ENCODE measurements at regions not wholly inside any gene's neighbourhood (a gene's known extent, or its start where the extent isn't known, plus 50 kb on each side); places are given as distances from the start of the nearest gene placed in this dataset.

- H3K9me3 Mint-ChIP-seq: no peaks in the 10 kb centered on the region
- no peaks in the 10 kb centered on the region for H3K27me3 Mint-ChIP-seq (ENCODE audit: low read depth)
- H3K36me3 Mint-ChIP-seq (ENCODE audit: low read depth): no peaks in the 10 kb centered on the region
- no peaks in the 10 kb centered on the region for H3K4me1 Mint-ChIP-seq (ENCODE audit: low read depth)
- no peak for DNase-seq (ENCODE audit: low spot score)
- no peak overlapping the region for H3K4me3 Mint-ChIP-seq (ENCODE audit: low read depth)
- no peak overlapping the region for H3K27ac Mint-ChIP-seq
- intact Hi-C loops (cut with micrococcal nuclease): no loop called here
These were observed 136.0 kb upstream of the GLI2 start for GRCh38 chr2:120599656-120600055.

- DNase-seq (ENCODE audit: low spot score): no peak
- H3K27me3 Mint-ChIP-seq (ENCODE audit: low read depth): no peaks in the 10 kb centered on the region
- intact Hi-C loops (cut with micrococcal nuclease): no loop called here
- H3K27ac Mint-ChIP-seq: no peak overlapping the region
- no peak overlapping the region for H3K4me3 Mint-ChIP-seq (ENCODE audit: low read depth)
- no peaks in the 10 kb centered on the region for H3K36me3 Mint-ChIP-seq (ENCODE audit: low read depth)
- no peaks in the 10 kb centered on the region for H3K4me1 Mint-ChIP-seq (ENCODE audit: low read depth)
- H3K9me3 Mint-ChIP-seq: no peaks in the 10 kb centered on the region
These were observed 135.3 kb upstream of the GLI2 start for GRCh38 chr2:120600335-120600734.

GRCh38 chr2:120600786-120601185 is 134.9 kb upstream of the GLI2 start:
- Mint-ChIP-seq H3K9me3 (no peaks in the 10 kb centered on the region), H3K27me3 (ENCODE audit: low read depth) (no peaks in the 10 kb centered on the region), H3K4me3 (ENCODE audit: low read depth) (no peak overlapping the region), H3K4me1 (ENCODE audit: low read depth) (no peaks in the 10 kb centered on the region), H3K36me3 (ENCODE audit: low read depth) (no peaks in the 10 kb centered on the region), H3K27ac (no peak overlapping the region)
- DNase-seq (ENCODE audit: low spot score): no peak
- intact Hi-C loops (cut with micrococcal nuclease): no loop called here

- intact Hi-C loops (cut with micrococcal nuclease): no loop called here
- H3K27ac Mint-ChIP-seq: no peak overlapping the region
- no peak for DNase-seq (ENCODE audit: low spot score)
- no peaks in the 10 kb centered on the region for H3K9me3 Mint-ChIP-seq
- H3K4me3 Mint-ChIP-seq (ENCODE audit: low read depth): no peak overlapping the region
- no peaks in the 10 kb centered on the region for H3K36me3 Mint-ChIP-seq (ENCODE audit: low read depth)
- no peaks in the 10 kb centered on the region for H3K4me1 Mint-ChIP-seq (ENCODE audit: low read depth)
- H3K27me3 Mint-ChIP-seq (ENCODE audit: low read depth): no peaks in the 10 kb centered on the region
These were observed 134.1 kb upstream of the GLI2 start for GRCh38 chr2:120601566-120601965.

GRCh38 chr2:120602251-120602650 is 133.4 kb upstream of the GLI2 start:
- intact Hi-C loops (cut with micrococcal nuclease): no loop called here
- DNase-seq (ENCODE audit: low spot score): no peak

GRCh38 chr2:120604767-120605166 is 130.9 kb upstream of the GLI2 start:
- Mint-ChIP-seq H3K27me3 (ENCODE audit: low read depth) (no peaks in the 10 kb centered on the region), H3K36me3 (ENCODE audit: low read depth) (no peaks in the 10 kb centered on the region), H3K9me3 (no peaks in the 10 kb centered on the region), H3K4me1 (ENCODE audit: low read depth) (no peaks in the 10 kb centered on the region), H3K4me3 (ENCODE audit: low read depth) (no peak overlapping the region), H3K27ac (no peak overlapping the region)
- no peak for DNase-seq (ENCODE audit: low spot score)
- intact Hi-C loops (cut with micrococcal nuclease): no loop called here

More at GRCh38 chr2:120602251-120602650, 133.4 kb upstream of the GLI2 start:
- no peak overlapping the region for H3K4me3 Mint-ChIP-seq (ENCODE audit: low read depth)
- no peaks in the 10 kb centered on the region for H3K4me1 Mint-ChIP-seq (ENCODE audit: low read depth)
- no peaks in the 10 kb centered on the region for H3K27me3 Mint-ChIP-seq (ENCODE audit: low read depth)
- no peak overlapping the region for H3K27ac Mint-ChIP-seq
- no peaks in the 10 kb centered on the region for H3K36me3 Mint-ChIP-seq (ENCODE audit: low read depth)
- no peaks in the 10 kb centered on the region for H3K9me3 Mint-ChIP-seq

GRCh38 chr2:120605231-120605935 is 130.3 kb upstream of the GLI2 start:
- Mint-ChIP-seq H3K4me3 (ENCODE audit: low read depth) (no peak overlapping the region), H3K27me3 (ENCODE audit: low read depth) (no peaks in the 10 kb centered on the region), H3K27ac (no peak overlapping the region), H3K9me3 (no peaks in the 10 kb centered on the region), H3K4me1 (ENCODE audit: low read depth) (no peaks in the 10 kb centered on the region), H3K36me3 (ENCODE audit: low read depth) (no peaks in the 10 kb centered on the region)
- intact Hi-C loops (cut with micrococcal nuclease): no loop called here
- no peak for DNase-seq (ENCODE audit: low spot score)

- no peak for DNase-seq (ENCODE audit: low spot score)
- Mint-ChIP-seq H3K36me3 (ENCODE audit: low read depth) (no peaks in the 10 kb centered on the region), H3K4me1 (ENCODE audit: low read depth) (no peaks in the 10 kb centered on the region), H3K27me3 (ENCODE audit: low read depth) (no peaks in the 10 kb centered on the region), H3K27ac (no peak overlapping the region), H3K9me3 (no peaks in the 10 kb centered on the region), H3K4me3 (ENCODE audit: low read depth) (no peak overlapping the region)
- intact Hi-C loops (cut with micrococcal nuclease): no loop called here
These were observed 129.4 kb upstream of the GLI2 start for GRCh38 chr2:120606280-120606679.

GRCh38 chr2:120606931-120607330 is 128.7 kb upstream of the GLI2 start:
- Mint-ChIP-seq H3K27ac (no peak overlapping the region), H3K27me3 (ENCODE audit: low read depth) (no peaks in the 10 kb centered on the region), H3K4me3 (ENCODE audit: low read depth) (no peak overlapping the region), H3K4me1 (ENCODE audit: low read depth) (no peaks in the 10 kb centered on the region), H3K36me3 (ENCODE audit: low read depth) (no peaks in the 10 kb centered on the region), H3K9me3 (no peaks in the 10 kb centered on the region)
- no peak for DNase-seq (ENCODE audit: low spot score)
- intact Hi-C loops (cut with micrococcal nuclease): no loop called here

- Mint-ChIP-seq H3K36me3 (ENCODE audit: low read depth) (no peaks in the 10 kb centered on the region), H3K27ac (no peak overlapping the region), H3K4me1 (ENCODE audit: low read depth) (no peaks in the 10 kb centered on the region), H3K27me3 (ENCODE audit: low read depth) (no peaks in the 10 kb centered on the region), H3K9me3 (no peaks in the 10 kb centered on the region), H3K4me3 (ENCODE audit: low read depth) (no peak overlapping the region)
- intact Hi-C loops (cut with micrococcal nuclease): no loop called here
- no peak for DNase-seq (ENCODE audit: low spot score)
These were observed 128.2 kb upstream of the GLI2 start for GRCh38 chr2:120607506-120607905.

- Mint-ChIP-seq H3K36me3 (ENCODE audit: low read depth) (no peaks in the 10 kb centered on the region), H3K27me3 (ENCODE audit: low read depth) (no peaks in the 10 kb centered on the region), H3K9me3 (no peaks in the 10 kb centered on the region), H3K27ac (no peak overlapping the region), H3K4me1 (ENCODE audit: low read depth) (no peaks in the 10 kb centered on the region), H3K4me3 (ENCODE audit: low read depth) (no peak overlapping the region)
- no peak for DNase-seq (ENCODE audit: low spot score)
- intact Hi-C loops (cut with micrococcal nuclease): no loop called here
These were observed 127.7 kb upstream of the GLI2 start for GRCh38 chr2:120607996-120608395.

GRCh38 chr2:120609826-120610395 is 125.8 kb upstream of the GLI2 start:
- H3K27me3 Mint-ChIP-seq (ENCODE audit: low read depth): no peaks in the 10 kb centered on the region
- no peaks in the 10 kb centered on the region for H3K9me3 Mint-ChIP-seq
- no peak overlapping the region for H3K4me3 Mint-ChIP-seq (ENCODE audit: low read depth)
- no peaks in the 10 kb centered on the region for H3K4me1 Mint-ChIP-seq (ENCODE audit: low read depth)
- no peaks in the 10 kb centered on the region for H3K36me3 Mint-ChIP-seq (ENCODE audit: low read depth)
- no peak overlapping the region for H3K27ac Mint-ChIP-seq
- intact Hi-C loops (cut with micrococcal nuclease): no loop called here
- no peak for DNase-seq (ENCODE audit: low spot score)

- intact Hi-C loops (cut with micrococcal nuclease): no loop called here
- Mint-ChIP-seq H3K27ac (no peak overlapping the region), H3K4me3 (ENCODE audit: low read depth) (no peak overlapping the region), H3K36me3 (ENCODE audit: low read depth) (no peaks in the 10 kb centered on the region), H3K4me1 (ENCODE audit: low read depth) (no peaks in the 10 kb centered on the region), H3K9me3 (no peaks in the 10 kb centered on the region), H3K27me3 (ENCODE audit: low read depth) (no peaks in the 10 kb centered on the region)
- DNase-seq (ENCODE audit: low spot score): no peak
These were observed 124.7 kb upstream of the GLI2 start for GRCh38 chr2:120611016-120611415.

Measured in activated T-helper 2 cell treated with anti-CD3 and anti-CD28 coated beads, Interferon-gamma antibody, Interleukin-2, Interleukin-4, amounts not matched to agents 10 μg/mL and 5 μg/mL and 100 μg/mL, durations not matched to agents 14 hours and 24 hours and 36 hours (primary cell).